ENCODE measurements at regions not wholly inside any gene's neighbourhood (a gene's known extent, or its start where the extent isn't known, plus 50 kb on each side); places are given as distances from the start of the nearest gene placed in this dataset.

GRCh38 chr15:70159001-70159712 lies 61.4 kb upstream of the TLE3 start:
- DNase-seq (ENCODE audit: low spot score): no peak

- no peak for DNase-seq (ENCODE audit: low spot score)
Observed at GRCh38 chr15:70158309-70159000, 60.7 kb upstream of the TLE3 start.

- DNase-seq (ENCODE audit: low spot score): no peak
Observed at GRCh38 chr15:70156671-70157271, 59.1 kb upstream of the TLE3 start.

- no peak for DNase-seq (ENCODE audit: low spot score)
Observed at GRCh38 chr15:70154718-70155347, 57.1 kb upstream of the TLE3 start.

GRCh38 chr15:70153921-70154717 lies 56.4 kb upstream of the TLE3 start:
- no peak for DNase-seq (ENCODE audit: low spot score)

- DNase-seq (ENCODE audit: low spot score): no peak
Observed at GRCh38 chr15:70152070-70152480, 54.4 kb upstream of the TLE3 start.

GRCh38 chr15:70151462-70151861 lies 53.7 kb upstream of the TLE3 start:
- no peak for DNase-seq (ENCODE audit: low spot score)

- DNase-seq (ENCODE audit: low spot score): no peak
Observed at GRCh38 chr15:70151003-70151402, 53.3 kb upstream of the TLE3 start.

- DNase-seq (ENCODE audit: low spot score): no peak
Observed at GRCh38 chr15:70150405-70150747, 52.7 kb upstream of the TLE3 start.

- no peak for DNase-seq (ENCODE audit: low spot score)
Observed at GRCh38 chr15:70149667-70150404, 52.1 kb upstream of the TLE3 start.

GRCh38 chr15:70147778-70148177 lies 50.1 kb upstream of the TLE3 start:
- DNase-seq (ENCODE audit: low spot score): no peak
